ENCODE measurements at regions not wholly inside any gene's neighbourhood (a gene's known extent, or its start where the extent isn't known, plus 50 kb on each side); places are given as distances from the start of the nearest gene placed in this dataset.
A peak's percentile ranks its signal among the peaks of the same experiment; 100 is the strongest.

DNA sequence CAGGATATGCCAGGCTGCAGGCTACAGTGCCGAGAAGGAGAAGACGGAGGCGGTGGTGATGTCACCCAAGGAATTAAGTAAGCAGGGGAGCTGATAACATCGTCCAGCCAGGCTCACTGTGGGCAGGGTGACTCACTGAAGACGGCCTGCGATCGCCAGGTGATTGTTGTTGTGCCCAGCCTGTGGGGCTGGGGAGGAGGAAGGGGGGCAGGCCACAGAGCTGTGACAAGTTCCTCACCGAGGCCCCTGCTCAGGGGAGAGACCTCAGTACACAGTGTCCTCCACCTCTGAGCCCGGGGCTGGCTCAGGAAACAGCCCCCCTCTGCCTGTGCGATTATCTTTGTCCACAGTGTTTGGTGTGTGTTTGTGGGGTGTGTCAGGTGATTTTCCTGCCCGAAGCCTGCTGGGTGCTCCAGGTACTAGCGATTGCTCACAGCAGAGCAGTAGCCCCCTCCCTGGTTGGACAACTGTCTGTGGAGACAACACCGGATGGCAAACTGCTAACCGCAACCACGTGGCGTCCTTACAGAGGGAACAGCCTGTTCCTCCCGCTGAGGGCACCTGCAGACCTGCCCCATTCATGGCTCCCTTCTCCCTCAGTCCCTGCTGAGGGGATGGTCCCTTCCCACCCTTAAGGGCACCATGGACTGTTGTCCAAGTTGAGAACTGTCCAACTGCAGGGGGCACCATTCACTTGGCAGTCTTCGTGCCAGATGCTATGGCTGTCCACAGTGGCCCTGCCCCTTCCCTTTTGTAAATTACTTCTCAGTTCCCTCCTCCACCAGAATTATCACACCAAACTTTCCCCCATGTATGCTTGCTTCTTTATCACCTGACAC is 95.1 kb downstream of the ZFP36L2 start:
- TF ChIP-seq CTCF (IDR thresholded peaks at IDR 0.05) = peak; percentile 70
- intact Hi-C loops (cut with micrococcal nuclease) = loop anchor here (1.0 to 5.0 kb wide), 2 partner anchors 74 to 95 kb away; partner anchors contain the start of gene ZFP36L2
- ATAC-seq (peak; percentile 50), DNase-seq (peak; percentile 95)
- peaks cover 85% of the 10 kb centered on the region for H3K4me1 Mint-ChIP-seq (ENCODE audit: low read depth)
- ChIA-PET POLR2A (interaction anchor here (1.5 to 20.8 kb wide), 4 partner anchors 9 to 92 kb away, joined by 3 to 549 read pairs (median 18); partner anchors contain the start of gene ZFP36L2), CTCF (interaction anchor here (0.6 to 24.5 kb wide), 11 partner anchors 9 to 410 kb away, joined by 3 to 647 read pairs (median 3); partner anchors contain the start of gene ZFP36L2)
- H3K9me3 Mint-ChIP-seq = no peaks in the 10 kb centered on the region
- H3K27ac Mint-ChIP-seq = peak overlapping the region; percentile 95
- H3K36me3 Mint-ChIP-seq (ENCODE audit: low read depth) = no peaks in the 10 kb centered on the region
- H3K4me3 Mint-ChIP-seq = peak overlapping the region; percentile 39
- H3K27me3 Mint-ChIP-seq = no peaks in the 10 kb centered on the region

- no peak for DNase-seq
- Mint-ChIP-seq H3K27ac (peak overlapping the region; percentile 74), H3K4me1 (ENCODE audit: low read depth) (peaks cover 85% of the 10 kb centered on the region), H3K9me3 (no peaks in the 10 kb centered on the region), H3K27me3 (no peaks in the 10 kb centered on the region), H3K36me3 (ENCODE audit: low read depth) (no peaks in the 10 kb centered on the region), H3K4me3 (peak overlapping the region; percentile 18)
- ATAC-seq = no peak
- ChIA-PET POLR2A (interaction anchor here (0.9 to 20.8 kb wide), 5 partner anchors 9 to 93 kb away, joined by 3 to 549 read pairs (median 12); partner anchors contain the start of gene ZFP36L2), CTCF (interaction anchor here (0.6 to 24.5 kb wide), 5 partner anchors 9 to 158 kb away, joined by 3 to 647 read pairs (median 3); partner anchors contain the start of gene ZFP36L2)
- intact Hi-C loops (cut with micrococcal nuclease) = loop anchor here (5.0 kb wide), 1 partner anchor 73 kb away; no protein-coding TSS in a partner anchor
- no peak for TF ChIP-seq CTCF (IDR thresholded peaks at IDR 0.05)
Measured at GRCh38 chr2:43130548-43130875, 95.9 kb downstream of the ZFP36L2 start.

DNA sequence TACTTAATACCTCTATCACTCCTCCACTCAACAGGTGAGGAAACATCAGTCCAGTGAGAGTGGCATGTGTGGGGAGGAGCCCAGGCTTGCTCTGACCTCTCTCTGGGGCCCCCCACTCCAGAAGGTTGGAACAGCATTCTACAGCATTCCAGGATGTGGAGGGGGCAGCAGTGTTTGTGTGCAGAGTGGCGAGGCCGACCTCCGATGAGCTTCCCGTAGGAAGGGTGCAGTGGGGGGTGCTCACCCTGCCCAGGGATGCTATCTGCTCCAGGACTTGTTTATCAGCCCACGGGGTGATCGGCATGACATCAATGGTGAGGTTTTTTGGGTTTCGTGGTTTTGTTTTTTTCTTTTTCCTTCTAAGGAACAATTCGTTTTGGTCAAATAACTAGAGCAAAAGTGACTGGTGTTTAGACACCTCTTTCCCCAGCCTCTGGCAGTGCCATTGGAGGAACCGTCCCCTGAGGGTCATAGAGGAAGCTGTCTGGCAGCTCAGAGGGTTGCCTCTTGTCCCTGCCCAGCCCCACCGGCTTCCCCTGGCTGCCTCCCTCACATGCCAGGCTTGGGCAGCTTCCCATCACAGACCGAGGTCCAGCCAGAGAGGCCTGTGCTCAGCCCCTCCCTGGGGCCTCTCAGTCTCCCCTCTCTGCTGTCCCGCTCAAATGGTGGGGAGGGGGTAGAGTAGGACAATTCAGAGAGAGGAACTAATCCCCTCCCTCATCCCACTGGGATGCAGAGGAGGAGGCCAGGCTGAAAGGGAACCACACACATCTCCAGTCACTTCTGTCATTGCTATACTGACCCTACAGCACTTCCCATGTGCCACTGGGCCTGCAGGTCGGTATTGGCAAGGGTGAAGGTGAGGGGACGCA is 96.5 kb downstream of the ZFP36L2 start:
- peak overlapping the region; percentile 18 for H3K4me3 Mint-ChIP-seq
- CTCF ChIA-PET = interaction anchor here (0.9 to 24.5 kb wide), 10 partner anchors 10 to 354 kb away, joined by 3 to 647 read pairs (median 4); partner anchors contain the start of gene ZFP36L2
- peak; percentile 53 for DNase-seq

DNA sequence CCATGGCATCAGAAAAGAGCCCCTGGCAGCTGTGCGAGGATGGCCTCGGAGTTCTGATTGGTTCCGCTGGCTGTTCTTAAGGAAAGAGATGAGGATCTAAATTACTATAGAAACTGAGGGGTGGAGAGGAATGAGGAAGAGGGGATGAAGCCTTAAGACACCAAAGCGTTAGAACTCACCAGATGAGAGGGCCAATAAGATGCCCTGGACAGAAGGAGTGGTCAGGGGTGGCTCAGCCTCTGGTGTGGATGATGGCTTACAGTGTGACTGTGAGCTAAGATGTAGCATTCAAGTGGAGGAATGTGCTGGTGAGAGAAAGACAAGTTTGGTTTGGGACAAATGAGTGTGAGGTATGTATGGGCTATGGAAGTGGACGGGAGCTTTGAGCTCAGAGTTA is 97.8 kb downstream of the ZFP36L2 start:
- TF ChIP-seq CTCF (IDR thresholded peaks at IDR 0.05) = no peak
- Mint-ChIP-seq H3K36me3 (ENCODE audit: low read depth) (no peaks in the 10 kb centered on the region), H3K4me3 (no peak overlapping the region), H3K4me1 (ENCODE audit: low read depth) (peaks cover 84% of the 10 kb centered on the region), H3K9me3 (no peaks in the 10 kb centered on the region), H3K27me3 (no peaks in the 10 kb centered on the region), H3K27ac (peak overlapping the region; percentile 6)
- ChIA-PET POLR2A (interaction anchor here (0.7 to 20.8 kb wide), 5 partner anchors 11 to 95 kb away, joined by 3 to 549 read pairs (median 5); partner anchors contain the start of gene ZFP36L2), CTCF (interaction anchor here (0.9 to 24.5 kb wide), 11 partner anchors 18 to 356 kb away, joined by 3 to 647 read pairs (median 4); partner anchors contain the start of gene ZFP36L2)
- no peak for ATAC-seq
- intact Hi-C loops (cut with micrococcal nuclease) = loop anchor here (5.0 to 10.0 kb wide), 2 partner anchors 154 to 299 kb away; no protein-coding TSS in a partner anchor
- no peak for DNase-seq

More for the DNA sequence above, 96.5 kb downstream of the ZFP36L2 start:
- POLR2A ChIA-PET = interaction anchor here (0.9 to 20.8 kb wide), 6 partner anchors 9 to 93 kb away, joined by 3 to 549 read pairs (median 8); partner anchors contain the start of gene ZFP36L2
- Mint-ChIP-seq H3K36me3 (ENCODE audit: low read depth) (no peaks in the 10 kb centered on the region), H3K9me3 (no peaks in the 10 kb centered on the region), H3K27me3 (no peaks in the 10 kb centered on the region), H3K27ac (peak overlapping the region; percentile 74), H3K4me1 (ENCODE audit: low read depth) (peaks cover 83% of the 10 kb centered on the region)
- TF ChIP-seq CTCF (IDR thresholded peaks at IDR 0.05) = no peak
- no peak for ATAC-seq
- intact Hi-C loops (cut with micrococcal nuclease) = loop anchor here (5.0 to 10.0 kb wide), 3 partner anchors 73 to 297 kb away; no protein-coding TSS in a partner anchor

Data from activated CD8-positive, alpha-beta T cell treated with anti-CD3 and anti-CD28 coated beads for 36 hours (primary cell).